ENCODE measurements at regions not wholly inside any gene's neighbourhood (a gene's known extent, or its start where the extent isn't known, plus 50 kb on each side); places are given as distances from the start of the nearest gene placed in this dataset.

DNA sequence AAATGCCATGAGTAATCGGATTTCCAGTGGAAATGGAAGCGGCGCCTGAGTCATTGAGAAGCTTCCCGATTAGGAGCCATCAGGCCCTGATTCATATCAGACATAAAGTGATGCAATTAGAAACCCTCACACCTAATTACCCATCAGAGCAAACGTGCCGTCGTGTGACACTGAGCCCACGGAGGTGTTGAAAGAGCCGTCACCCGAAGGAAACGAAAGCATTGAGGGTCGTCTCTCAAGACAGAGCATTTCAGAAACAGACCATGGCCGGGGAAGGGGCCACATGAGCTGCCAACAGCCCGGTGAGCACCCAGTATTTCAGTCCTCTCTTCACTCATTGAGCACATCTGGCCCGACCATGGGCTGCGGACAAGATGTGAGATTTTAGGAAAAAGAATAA is 829.3 kb downstream of the TBC1D22A start:
- H3K4me3 ChIP-seq (replicated peaks; ENCODE audit: low read depth, low read length), result no peak overlapping the region
- no peak for DNase-seq (ENCODE audit: extremely low read depth, low read depth)
- TF ChIP-seq, protein P1, sequence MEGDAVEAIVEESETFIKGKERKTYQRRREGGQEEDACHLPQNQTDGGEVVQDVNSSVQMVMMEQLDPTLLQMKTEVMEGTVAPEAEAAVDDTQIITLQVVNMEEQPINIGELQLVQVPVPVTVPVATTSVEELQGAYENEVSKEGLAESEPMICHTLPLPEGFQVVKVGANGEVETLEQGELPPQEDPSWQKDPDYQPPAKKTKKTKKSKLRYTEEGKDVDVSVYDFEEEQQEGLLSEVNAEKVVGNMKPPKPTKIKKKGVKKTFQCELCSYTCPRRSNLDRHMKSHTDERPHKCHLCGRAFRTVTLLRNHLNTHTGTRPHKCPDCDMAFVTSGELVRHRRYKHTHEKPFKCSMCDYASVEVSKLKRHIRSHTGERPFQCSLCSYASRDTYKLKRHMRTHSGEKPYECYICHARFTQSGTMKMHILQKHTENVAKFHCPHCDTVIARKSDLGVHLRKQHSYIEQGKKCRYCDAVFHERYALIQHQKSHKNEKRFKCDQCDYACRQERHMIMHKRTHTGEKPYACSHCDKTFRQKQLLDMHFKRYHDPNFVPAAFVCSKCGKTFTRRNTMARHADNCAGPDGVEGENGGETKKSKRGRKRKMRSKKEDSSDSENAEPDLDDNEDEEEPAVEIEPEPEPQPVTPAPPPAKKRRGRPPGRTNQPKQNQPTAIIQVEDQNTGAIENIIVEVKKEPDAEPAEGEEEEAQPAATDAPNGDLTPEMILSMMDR (IDR thresholded peaks at IDR 0.05; ENCODE audit: low read depth, low read length, missing control alignments), result no peak

DNA sequence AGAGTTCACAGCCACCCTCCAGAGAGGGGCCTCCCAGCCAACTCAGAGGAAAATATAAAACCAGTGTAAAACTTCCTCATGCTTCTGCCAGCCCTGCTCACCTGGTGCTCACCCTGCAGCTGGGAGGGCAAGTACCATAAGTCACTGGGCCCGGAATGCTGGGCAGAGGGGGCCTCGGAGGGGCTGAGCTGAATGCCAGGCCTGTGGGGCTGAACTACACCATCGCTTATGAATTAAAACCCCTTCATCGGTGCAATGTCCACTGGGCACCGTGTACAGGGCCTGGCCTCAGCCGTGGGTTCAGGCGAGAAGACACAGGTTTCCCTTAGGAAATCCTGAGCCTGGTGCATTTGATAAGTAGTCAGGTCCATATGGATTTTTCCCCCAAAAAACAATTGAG is 828.6 kb downstream of the TBC1D22A start:
- DNase-seq (ENCODE audit: extremely low read depth, low read depth), result no peak
- TF ChIP-seq, protein P1 (IDR thresholded peaks at IDR 0.05; ENCODE audit: low read depth, low read length, missing control alignments), result no peak
- no peak overlapping the region for H3K4me3 ChIP-seq (replicated peaks; ENCODE audit: low read depth, low read length)

DNA sequence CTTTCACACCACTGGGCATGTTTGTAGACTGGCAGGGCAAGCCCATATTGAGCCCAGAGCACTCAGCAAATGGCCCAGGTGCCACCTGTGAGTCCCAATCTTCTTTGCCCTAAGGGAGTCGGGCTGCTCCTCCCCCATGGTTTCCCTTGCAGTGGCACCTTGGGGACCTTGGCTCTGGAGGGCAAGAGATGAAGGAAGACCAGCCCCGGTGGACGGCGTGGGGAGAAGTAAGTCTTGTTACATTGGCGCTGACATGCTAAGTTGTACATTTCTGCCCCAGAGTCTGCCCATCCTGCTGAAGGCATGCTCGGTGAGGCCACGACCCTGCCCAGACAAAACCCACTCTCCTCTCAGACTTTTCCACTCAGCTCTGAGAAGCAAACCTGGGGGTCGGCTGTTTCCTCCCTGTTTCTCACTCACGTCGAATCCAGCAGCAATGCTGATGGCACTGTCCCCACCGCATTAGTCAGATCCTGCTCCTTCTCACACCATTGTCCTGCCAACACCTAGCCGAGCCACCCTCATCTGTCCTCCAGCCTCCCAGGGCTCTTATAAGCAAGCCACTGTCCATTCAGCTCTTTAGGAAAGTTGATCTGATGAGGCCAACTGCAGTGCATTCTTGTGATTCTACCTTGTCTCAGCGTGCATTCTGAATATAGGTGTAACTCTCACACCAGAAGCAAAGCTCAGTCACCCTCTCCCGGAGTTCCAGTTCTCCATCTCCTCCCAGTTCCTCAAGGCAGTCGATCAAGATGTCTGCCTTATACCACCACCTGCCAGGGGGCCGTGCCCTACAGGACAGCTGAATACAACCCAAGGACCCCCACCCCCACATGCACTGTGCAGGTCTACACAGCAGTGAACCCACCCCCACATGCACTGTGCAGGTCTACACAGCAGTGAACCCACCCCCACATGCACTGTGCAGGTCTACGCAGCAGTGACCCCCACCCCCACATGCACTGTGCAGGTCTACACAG is 827.1 kb downstream of the TBC1D22A start:
- H3K4me3 ChIP-seq (replicated peaks; ENCODE audit: low read depth, low read length), result no peak overlapping the region
- DNase-seq (ENCODE audit: extremely low read depth, low read depth), result no peak
- TF ChIP-seq, protein P1 (IDR thresholded peaks at IDR 0.05; ENCODE audit: low read depth, low read length, missing control alignments), result no peak

DNA sequence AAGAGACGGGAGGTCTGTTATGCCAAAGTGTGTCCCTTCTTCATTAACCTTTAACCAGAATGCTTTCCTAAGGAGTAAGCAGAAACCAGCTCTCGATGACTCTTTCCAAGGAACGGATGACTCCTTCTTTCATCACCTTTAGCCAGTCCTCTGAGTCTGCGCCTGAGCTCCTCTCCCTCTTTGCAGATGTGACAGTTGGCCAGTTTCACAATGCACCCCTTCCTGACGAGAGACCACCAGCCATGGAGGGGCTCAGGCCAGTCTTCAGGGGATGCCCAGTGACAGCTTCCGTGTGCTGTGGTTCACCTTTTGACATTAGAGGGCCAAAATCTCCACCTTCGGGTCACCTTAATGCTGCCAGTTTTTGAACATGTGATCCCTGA is 826.1 kb downstream of the TBC1D22A start:
- H3K4me3 ChIP-seq (replicated peaks; ENCODE audit: low read depth, low read length), result no peak overlapping the region
- DNase-seq (ENCODE audit: extremely low read depth, low read depth), result no peak
- TF ChIP-seq, protein P1 (IDR thresholded peaks at IDR 0.05; ENCODE audit: low read depth, low read length, missing control alignments), result no peak

DNA sequence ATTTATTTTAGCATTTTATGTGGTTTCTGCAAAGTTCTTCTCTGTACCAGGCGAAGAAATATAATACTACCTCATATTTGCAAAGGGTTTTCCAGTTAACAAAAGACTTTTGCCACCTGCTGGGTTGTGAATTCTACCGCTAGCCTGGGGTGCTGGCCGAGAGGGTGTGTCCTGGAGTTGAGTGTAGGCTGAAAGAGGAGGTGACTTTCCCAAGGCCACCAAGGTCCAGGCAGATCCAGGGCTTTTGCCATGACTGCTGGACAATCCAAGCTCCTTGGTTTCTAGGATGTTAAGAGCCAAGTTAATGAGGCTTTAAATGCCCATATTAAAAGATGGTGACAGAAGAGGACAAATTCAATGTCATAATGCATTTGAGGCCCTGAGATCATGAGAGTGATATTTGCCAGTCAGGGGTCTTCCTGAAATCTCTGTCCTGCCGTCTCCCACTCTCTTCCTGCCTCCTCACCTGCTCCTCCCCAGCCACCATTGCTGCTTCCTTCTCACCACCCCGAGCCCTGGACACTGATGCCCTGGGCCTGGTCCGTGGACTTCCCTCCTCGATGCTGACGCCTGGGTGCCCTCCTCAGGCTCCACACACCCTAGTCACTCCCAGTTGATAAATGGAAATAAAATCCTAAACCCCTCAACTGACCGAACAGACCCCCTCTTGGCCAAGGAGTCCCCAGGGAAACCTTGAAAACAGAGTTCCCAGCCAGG is 825.6 kb downstream of the TBC1D22A start:
- H3K4me3 ChIP-seq (replicated peaks; ENCODE audit: low read depth, low read length), result no peak overlapping the region
- TF ChIP-seq, protein P1 (IDR thresholded peaks at IDR 0.05; ENCODE audit: low read depth, low read length, missing control alignments), result no peak
- DNase-seq (ENCODE audit: extremely low read depth, low read depth), result no peak

DNA sequence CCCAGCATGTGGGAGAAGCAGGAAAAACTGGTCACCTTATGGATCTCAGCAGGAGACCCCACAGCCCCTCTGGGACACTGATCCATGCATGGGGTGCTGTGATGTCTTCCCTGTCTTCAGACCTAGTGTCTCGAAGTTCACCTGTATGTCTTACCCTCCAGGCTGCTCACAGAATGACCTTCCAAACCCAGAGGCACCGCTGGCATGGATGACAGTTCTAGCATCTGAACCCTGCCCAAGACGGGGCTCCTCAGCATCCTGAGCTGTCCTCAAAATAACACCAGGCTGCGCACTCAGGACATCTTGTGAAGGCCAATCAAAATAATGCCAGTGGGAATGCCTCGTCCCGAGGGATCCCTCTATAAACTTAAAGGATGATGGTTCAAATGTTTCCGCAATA is 824.9 kb downstream of the TBC1D22A start:
- TF ChIP-seq, protein P1 (IDR thresholded peaks at IDR 0.05; ENCODE audit: low read depth, low read length, missing control alignments), result no peak
- H3K4me3 ChIP-seq (replicated peaks; ENCODE audit: low read depth, low read length), result no peak overlapping the region
- no peak for DNase-seq (ENCODE audit: extremely low read depth, low read depth)
